ENCODE measurements at regions not wholly inside any gene's neighbourhood (a gene's known extent, or its start where the extent isn't known, plus 50 kb on each side); places are given as distances from the start of the nearest gene placed in this dataset.

DNA sequence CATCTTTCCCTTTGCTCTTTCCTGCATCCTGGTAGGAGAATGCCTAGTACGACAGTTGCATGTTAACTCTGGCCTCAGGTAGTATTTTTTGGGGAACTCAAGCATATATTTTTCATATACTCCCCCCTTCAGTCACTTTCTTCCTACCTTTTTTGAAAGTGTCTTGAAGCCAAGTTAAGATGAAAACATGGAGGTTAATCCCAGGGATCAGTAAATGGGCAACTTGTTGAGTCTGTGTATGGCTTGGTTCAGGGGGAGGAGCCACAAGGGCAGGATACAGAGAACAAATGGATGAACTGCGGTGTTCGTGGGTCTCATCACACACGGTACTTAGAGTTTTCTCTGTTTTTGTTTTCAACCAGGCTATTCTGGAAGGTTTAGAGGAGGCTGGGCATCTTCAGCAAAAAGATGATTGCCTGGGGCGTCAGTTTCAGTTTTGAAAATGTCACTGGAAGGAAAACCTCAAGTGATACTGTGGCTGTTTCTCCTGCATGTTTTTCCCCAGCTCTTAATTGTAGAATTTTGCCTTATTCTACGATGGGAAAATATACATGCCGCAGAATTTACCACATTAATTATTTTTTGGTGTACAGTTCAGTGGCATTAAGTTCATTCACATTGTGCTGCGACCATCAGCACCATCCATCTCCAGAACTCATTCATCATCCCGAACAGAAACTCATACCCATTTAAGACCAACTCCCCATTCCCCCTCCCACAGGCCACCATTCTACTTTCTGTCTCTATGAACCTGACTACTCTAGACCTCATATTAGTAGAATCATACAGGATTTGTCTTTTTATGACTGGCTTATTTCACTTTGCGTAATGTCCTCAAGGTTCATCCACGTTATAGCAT lies 71.5 kb downstream of the MAP10 start:
- no peak for TF ChIP-seq CTCF (conservative IDR thresholded peaks at IDR 0.05 in 1 of 2, IDR thresholded peaks at IDR 0.05 in 1 of 2; ENCODE audit: extremely low read depth in 1 of 2, insufficient read depth in 1 of 2, low read depth in 1 of 2, low read length in 2 of 2)
- TF ChIP-seq EZH2 (IDR thresholded peaks at IDR 0.05; ENCODE audit: borderline replicate concordance, low read length): no peak

Data from mammary epithelial cell (primary cell).